HEK293 (cell line): ENCODE measurements at regions not wholly inside any gene's neighbourhood (a gene's known extent, or its start where the extent isn't known, plus 50 kb on each side); places are given as distances from the start of the nearest gene placed in this dataset.

ENCODE experiments used
- MEIS1 ChIP-seq: sonication (generic); formaldehyde crosslinking; IDR thresholded peaks from 2 replicates; pipeline ENCODE4 v1.8.1; 2022; ENCODE audit warnings: missing genetic modification reagents, mild to moderate bottlenecking, borderline replicate concordance
- MYNN ChIP-seq: fragments of 450-650 bp; formaldehyde crosslinking; IDR thresholded peaks from 2 replicates; pipeline ENCODE4 v1.5.1; 2016; ENCODE audit warnings: missing biosample characterization, missing genetic modification characterization, borderline replicate concordance
- SP7 ChIP-seq: fragments of 450-650 bp; formaldehyde crosslinking; IDR thresholded peaks from 2 replicates; pipeline ENCODE4 v1.5.1; 2016; ENCODE audit warnings: missing biosample characterization, missing genetic modification characterization
- YY1 ChIP-seq: fragments of 450-650 bp; formaldehyde crosslinking; IDR thresholded peaks from 2 replicates; pipeline ENCODE4 v1.5.1; 2018; ENCODE audit warnings: missing biosample characterization, missing genetic modification characterization
- ZNF138 ChIP-seq: fragments of 450-650 bp; formaldehyde crosslinking; IDR thresholded peaks from 2 replicates; pipeline ENCODE4 v1.5.1; 2016; ENCODE audit warnings: missing biosample characterization, missing genetic modification characterization, borderline replicate concordance
- ZNF274 ChIP-seq, 2 experiments: fragments of 200-500 bp in 1 of 2; fragments of 450-650 bp in 1 of 2; sonication (Bioruptor generic) in 1 of 2; formaldehyde crosslinking in 1 of 2; IDR thresholded peaks; 2 replicates each; pipeline versions ENCODE4 v1.5.1 to v1.6.1; 2014 to 2016; ENCODE audit warnings: borderline replicate concordance in 1 of 2, inconsistent platforms in 1 of 2, low read length in 1 of 2, missing biosample characterization in 1 of 2, missing genetic modification characterization in 1 of 2
- ZNF510 ChIP-seq: fragments of 450-650 bp; formaldehyde crosslinking; IDR thresholded peaks from 2 replicates; pipeline ENCODE4 v1.5.1; 2018; ENCODE audit warnings: mild to moderate bottlenecking, missing genetic modification characterization, missing biosample characterization; ENCODE audit not compliant: insufficient replicate concordance
- ZNF561 ChIP-seq: fragments of 450-650 bp; IDR thresholded peaks from 2 replicates; pipeline ENCODE4 v1.5.1; 2018; ENCODE audit warnings: missing biosample characterization, missing genetic modification characterization, borderline replicate concordance
- TF ChIP-seq, protein P1 (sequence below): fragments of 450-650 bp; formaldehyde crosslinking; IDR thresholded peaks from 2 replicates; pipeline ENCODE4 v1.5.1; 2016; ENCODE audit warnings: missing biosample characterization, missing genetic modification characterization
- TF ChIP-seq, protein P2 (sequence below): sonication (generic); formaldehyde crosslinking; IDR thresholded peaks from 2 replicates; pipeline ENCODE4 v1.8.1; 2022; ENCODE audit warnings: mild to moderate bottlenecking, moderate library complexity, missing genetic modification reagents
- TF ChIP-seq, protein P3 (sequence below): fragments of 450-650 bp; formaldehyde crosslinking; IDR thresholded peaks from 2 replicates; pipeline ENCODE4 v1.5.1; 2016; ENCODE audit warnings: missing biosample characterization, missing genetic modification characterization
- TF ChIP-seq, protein P4 (sequence below): fragments of 450-650 bp; formaldehyde crosslinking; conservative IDR thresholded peaks from 2 replicates; pipeline ENCODE4 v1.5.1; 2016; ENCODE audit warnings: low read depth, missing biosample characterization, missing genetic modification characterization
- TF ChIP-seq, protein P5 (sequence below): fragments of 450-650 bp; formaldehyde crosslinking; IDR thresholded peaks from 2 replicates; pipeline ENCODE4 v1.5.1; 2017; ENCODE audit warnings: missing biosample characterization, mild to moderate bottlenecking, missing genetic modification characterization, moderate library complexity
- TF ChIP-seq, protein P6 (sequence below): IDR thresholded peaks from 2 replicates; pipeline ENCODE4 v1.6.1; 2011; ENCODE audit warnings: mild to moderate bottlenecking, low read depth, low read length, borderline replicate concordance

DNA sequence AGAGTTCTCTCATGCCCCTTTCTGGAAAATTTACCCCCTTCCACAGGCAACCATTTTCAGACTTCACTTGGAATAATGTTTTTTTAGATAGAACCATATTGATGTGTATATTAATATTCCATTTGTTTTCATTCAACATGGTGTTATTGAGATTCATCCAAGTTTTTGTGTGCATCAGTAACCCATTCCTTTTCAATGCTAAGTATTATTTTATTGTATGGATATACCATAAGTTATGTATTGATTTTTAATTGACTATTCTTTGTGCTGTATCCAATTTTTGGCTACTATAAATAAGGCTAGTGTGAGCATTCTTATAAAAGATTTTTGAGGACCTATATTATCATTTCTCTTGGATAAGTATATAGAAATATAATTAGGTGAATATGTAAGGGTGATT is 1025.7 kb downstream of the GRM8 start:
- TF ChIP-seq, protein P1, sequence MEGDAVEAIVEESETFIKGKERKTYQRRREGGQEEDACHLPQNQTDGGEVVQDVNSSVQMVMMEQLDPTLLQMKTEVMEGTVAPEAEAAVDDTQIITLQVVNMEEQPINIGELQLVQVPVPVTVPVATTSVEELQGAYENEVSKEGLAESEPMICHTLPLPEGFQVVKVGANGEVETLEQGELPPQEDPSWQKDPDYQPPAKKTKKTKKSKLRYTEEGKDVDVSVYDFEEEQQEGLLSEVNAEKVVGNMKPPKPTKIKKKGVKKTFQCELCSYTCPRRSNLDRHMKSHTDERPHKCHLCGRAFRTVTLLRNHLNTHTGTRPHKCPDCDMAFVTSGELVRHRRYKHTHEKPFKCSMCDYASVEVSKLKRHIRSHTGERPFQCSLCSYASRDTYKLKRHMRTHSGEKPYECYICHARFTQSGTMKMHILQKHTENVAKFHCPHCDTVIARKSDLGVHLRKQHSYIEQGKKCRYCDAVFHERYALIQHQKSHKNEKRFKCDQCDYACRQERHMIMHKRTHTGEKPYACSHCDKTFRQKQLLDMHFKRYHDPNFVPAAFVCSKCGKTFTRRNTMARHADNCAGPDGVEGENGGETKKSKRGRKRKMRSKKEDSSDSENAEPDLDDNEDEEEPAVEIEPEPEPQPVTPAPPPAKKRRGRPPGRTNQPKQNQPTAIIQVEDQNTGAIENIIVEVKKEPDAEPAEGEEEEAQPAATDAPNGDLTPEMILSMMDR = no peak
- TF ChIP-seq ZNF138 (tag by site-specific recombination) (no peak), ZNF510 (no peak), ZNF561 (tag by site-specific recombination) (no peak), ZNF274 (IDR thresholded peaks at IDR 0.05; ENCODE audit: low read length) (no peak), ZNF274 (tag by site-specific recombination; IDR thresholded peaks at IDR 0.05; ENCODE audit: borderline replicate concordance) (no peak), YY1 (no peak), SP7 (tag by site-specific recombination) (no peak), MEIS1 (CRISPR knock-in tag) (no peak), MYNN (no peak)
- TF ChIP-seq, protein P2, sequence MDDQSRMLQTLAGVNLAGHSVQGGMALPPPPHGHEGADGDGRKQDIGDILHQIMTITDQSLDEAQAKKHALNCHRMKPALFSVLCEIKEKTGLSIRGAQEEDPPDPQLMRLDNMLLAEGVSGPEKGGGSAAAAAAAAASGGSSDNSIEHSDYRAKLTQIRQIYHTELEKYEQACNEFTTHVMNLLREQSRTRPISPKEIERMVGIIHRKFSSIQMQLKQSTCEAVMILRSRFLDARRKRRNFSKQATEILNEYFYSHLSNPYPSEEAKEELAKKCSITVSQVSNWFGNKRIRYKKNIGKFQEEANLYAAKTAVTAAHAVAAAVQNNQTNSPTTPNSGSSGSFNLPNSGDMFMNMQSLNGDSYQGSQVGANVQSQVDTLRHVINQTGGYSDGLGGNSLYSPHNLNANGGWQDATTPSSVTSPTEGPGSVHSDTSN (CRISPR knock-in tag) = no peak
- TF ChIP-seq, protein P3, sequence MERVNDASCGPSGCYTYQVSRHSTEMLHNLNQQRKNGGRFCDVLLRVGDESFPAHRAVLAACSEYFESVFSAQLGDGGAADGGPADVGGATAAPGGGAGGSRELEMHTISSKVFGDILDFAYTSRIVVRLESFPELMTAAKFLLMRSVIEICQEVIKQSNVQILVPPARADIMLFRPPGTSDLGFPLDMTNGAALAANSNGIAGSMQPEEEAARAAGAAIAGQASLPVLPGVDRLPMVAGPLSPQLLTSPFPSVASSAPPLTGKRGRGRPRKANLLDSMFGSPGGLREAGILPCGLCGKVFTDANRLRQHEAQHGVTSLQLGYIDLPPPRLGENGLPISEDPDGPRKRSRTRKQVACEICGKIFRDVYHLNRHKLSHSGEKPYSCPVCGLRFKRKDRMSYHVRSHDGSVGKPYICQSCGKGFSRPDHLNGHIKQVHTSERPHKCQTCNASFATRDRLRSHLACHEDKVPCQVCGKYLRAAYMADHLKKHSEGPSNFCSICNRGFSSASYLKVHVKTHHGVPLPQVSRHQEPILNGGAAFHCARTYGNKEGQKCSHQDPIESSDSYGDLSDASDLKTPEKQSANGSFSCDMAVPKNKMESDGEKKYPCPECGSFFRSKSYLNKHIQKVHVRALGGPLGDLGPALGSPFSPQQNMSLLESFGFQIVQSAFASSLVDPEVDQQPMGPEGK = no peak
- TF ChIP-seq, protein P4, sequence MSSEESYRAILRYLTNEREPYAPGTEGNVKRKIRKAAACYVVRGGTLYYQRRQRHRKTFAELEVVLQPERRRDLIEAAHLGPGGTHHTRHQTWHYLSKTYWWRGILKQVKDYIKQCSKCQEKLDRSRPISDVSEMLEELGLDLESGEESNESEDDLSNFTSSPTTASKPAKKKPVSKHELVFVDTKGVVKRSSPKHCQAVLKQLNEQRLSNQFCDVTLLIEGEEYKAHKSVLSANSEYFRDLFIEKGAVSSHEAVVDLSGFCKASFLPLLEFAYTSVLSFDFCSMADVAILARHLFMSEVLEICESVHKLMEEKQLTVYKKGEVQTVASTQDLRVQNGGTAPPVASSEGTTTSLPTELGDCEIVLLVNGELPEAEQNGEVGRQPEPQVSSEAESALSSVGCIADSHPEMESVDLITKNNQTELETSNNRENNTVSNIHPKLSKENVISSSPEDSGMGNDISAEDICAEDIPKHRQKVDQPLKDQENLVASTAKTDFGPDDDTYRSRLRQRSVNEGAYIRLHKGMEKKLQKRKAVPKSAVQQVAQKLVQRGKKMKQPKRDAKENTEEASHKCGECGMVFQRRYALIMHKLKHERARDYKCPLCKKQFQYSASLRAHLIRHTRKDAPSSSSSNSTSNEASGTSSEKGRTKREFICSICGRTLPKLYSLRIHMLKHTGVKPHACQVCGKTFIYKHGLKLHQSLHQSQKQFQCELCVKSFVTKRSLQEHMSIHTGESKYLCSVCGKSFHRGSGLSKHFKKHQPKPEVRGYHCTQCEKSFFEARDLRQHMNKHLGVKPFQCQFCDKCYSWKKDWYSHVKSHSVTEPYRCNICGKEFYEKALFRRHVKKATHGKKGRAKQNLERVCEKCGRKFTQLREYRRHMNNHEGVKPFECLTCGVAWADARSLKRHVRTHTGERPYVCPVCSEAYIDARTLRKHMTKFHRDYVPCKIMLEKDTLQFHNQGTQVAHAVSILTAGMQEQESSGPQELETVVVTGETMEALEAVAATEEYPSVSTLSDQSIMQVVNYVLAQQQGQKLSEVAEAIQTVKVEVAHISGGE (tag by site-specific recombination) = no peak
- TF ChIP-seq, protein P5, sequence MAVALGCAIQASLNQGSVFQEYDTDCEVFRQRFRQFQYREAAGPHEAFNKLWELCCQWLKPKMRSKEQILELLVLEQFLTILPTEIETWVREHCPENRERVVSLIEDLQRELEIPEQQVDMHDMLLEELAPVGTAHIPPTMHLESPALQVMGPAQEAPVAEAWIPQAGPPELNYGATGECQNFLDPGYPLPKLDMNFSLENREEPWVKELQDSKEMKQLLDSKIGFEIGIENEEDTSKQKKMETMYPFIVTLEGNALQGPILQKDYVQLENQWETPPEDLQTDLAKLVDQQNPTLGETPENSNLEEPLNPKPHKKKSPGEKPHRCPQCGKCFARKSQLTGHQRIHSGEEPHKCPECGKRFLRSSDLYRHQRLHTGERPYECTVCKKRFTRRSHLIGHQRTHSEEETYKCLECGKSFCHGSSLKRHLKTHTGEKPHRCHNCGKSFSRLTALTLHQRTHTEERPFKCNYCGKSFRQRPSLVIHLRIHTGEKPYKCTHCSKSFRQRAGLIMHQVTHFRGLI (tag by site-specific recombination) = no peak
- TF ChIP-seq, protein P6, sequence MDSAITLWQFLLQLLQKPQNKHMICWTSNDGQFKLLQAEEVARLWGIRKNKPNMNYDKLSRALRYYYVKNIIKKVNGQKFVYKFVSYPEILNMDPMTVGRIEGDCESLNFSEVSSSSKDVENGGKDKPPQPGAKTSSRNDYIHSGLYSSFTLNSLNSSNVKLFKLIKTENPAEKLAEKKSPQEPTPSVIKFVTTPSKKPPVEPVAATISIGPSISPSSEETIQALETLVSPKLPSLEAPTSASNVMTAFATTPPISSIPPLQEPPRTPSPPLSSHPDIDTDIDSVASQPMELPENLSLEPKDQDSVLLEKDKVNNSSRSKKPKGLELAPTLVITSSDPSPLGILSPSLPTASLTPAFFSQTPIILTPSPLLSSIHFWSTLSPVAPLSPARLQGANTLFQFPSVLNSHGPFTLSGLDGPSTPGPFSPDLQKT = no peak
